ENCODE measurements at regions not wholly inside any gene's neighbourhood (a gene's known extent, or its start where the extent isn't known, plus 50 kb on each side); places are given as distances from the start of the nearest gene placed in this dataset.
"Not testable (repeated sequence)": the region's sequence is repeated elsewhere in the genome, so short reads cannot be mapped to it uniquely, and the experiment has no call there.

- not testable (repeated sequence) for DNase-seq
Observed at GRCh38 chr2:146539739-146540138, 1305.1 kb upstream of the ACVR2A start.

GRCh38 chr2:146537477-146537876, 1307.4 kb upstream of the ACVR2A start:
- no peak for DNase-seq

GRCh38 chr2:146532509-146533147, 1312.2 kb upstream of the ACVR2A start:
- DNase-seq: no peak

GRCh38 chr2:146532009-146532408, 1312.8 kb upstream of the ACVR2A start:
- no peak for DNase-seq

GRCh38 chr2:146530886-146531285, 1313.9 kb upstream of the ACVR2A start:
- no peak for DNase-seq

GRCh38 chr2:146527166-146527565, 1317.7 kb upstream of the ACVR2A start:
- no peak for DNase-seq

GRCh38 chr2:146523196-146523595, 1321.6 kb upstream of the ACVR2A start:
- no peak for DNase-seq

- no peak for DNase-seq
Observed at GRCh38 chr2:146506851-146507250, 1338.0 kb upstream of the ACVR2A start.

GRCh38 chr2:146503366-146503765, 1341.5 kb upstream of the ACVR2A start:
- DNase-seq: no peak

GRCh38 chr2:146496248-146496647, 1348.6 kb upstream of the ACVR2A start:
- DNase-seq: no peak

GRCh38 chr2:146489386-146489785, 1355.4 kb upstream of the ACVR2A start:
- DNase-seq: no peak

- DNase-seq: no peak
Observed at GRCh38 chr2:146481629-146482028, 1363.2 kb upstream of the ACVR2A start.

GRCh38 chr2:146477383-146477782, 1367.4 kb upstream of the ACVR2A start:
- no peak for DNase-seq

GRCh38 chr2:146468578-146468977, 1376.3 kb upstream of the ACVR2A start:
- no peak for DNase-seq

- no peak for DNase-seq
Observed at GRCh38 chr2:146467425-146467824, 1377.4 kb upstream of the ACVR2A start.

GRCh38 chr2:146465460-146465859, 1379.4 kb upstream of the ACVR2A start:
- DNase-seq: no peak

- no peak for DNase-seq
Observed at GRCh38 chr2:146461068-146461467, 1383.8 kb upstream of the ACVR2A start.

- DNase-seq: no peak
Observed at GRCh38 chr2:146458585-146458984, 1386.2 kb upstream of the ACVR2A start.

- no peak for DNase-seq
Observed at GRCh38 chr2:146457221-146457620, 1387.6 kb upstream of the ACVR2A start.

GRCh38 chr2:146455325-146455724, 1389.5 kb upstream of the ACVR2A start:
- DNase-seq: no peak

GRCh38 chr2:146451972-146452371, 1392.9 kb upstream of the ACVR2A start:
- DNase-seq: no peak

GRCh38 chr2:146450131-146450530, 1394.7 kb upstream of the ACVR2A start:
- no peak for DNase-seq

GRCh38 chr2:146444987-146445386, 1399.8 kb upstream of the ACVR2A start:
- DNase-seq: no peak

- no peak for DNase-seq
Observed at GRCh38 chr2:146444085-146444484, 1400.7 kb upstream of the ACVR2A start.

- DNase-seq: no peak
Observed at GRCh38 chr2:146438246-146438645, 1406.6 kb upstream of the ACVR2A start.

Measured in activated gamma-delta T cell (primary cell).